ENCODE measurements at regions not wholly inside any gene's neighbourhood (a gene's known extent, or its start where the extent isn't known, plus 50 kb on each side); places are given as distances from the start of the nearest gene placed in this dataset.
A peak's percentile ranks its signal among the peaks of the same experiment; 100 is the strongest.

DNA sequence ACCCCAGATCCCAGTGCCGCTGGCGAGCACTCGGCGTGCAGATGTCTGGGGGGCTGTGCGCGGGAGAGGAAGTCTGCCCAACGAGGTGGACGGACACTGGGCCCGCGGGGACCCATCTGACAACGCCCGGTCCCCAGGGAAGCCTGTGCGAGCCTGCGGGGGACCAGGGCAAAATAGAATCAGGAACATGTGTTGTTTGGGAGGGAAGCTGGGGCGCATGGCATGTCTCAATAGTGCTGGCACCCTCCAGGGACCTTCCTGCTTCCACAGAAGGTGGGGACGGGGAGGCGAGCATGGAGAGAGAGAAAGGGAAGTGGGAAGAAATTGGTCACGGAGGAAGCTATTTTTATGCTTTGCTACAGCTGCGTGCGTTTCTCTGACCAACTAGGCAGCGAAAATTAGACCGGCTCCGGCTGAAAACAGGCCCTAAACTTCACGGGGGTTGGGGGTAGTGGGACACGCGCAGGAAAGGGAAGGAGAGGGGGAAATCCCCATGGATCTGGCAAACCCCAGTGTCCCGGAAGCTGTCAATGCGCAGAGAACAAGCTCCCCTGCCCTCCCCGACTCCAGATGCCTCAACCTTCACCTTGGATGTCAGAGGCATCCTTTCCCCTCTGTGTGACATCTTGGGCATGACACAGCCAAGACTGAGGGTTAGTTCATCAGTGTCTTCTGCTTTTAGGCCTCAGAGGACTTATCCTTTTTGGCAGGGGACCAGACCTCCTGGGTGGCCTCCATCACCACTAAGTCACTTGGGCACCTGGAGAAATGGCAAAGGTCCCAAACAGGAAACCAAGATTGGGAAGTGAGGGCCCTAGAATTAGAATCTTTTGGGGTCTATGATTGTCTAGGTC lies 169.8 kb upstream of the BCOR start:
- peak; percentile 39 for DNase-seq (ENCODE audit: extremely low read depth, insufficient read length)
- Histone ChIP-seq H3K36me3 (ENCODE audit: control insufficient read depth, insufficient read depth, low read length) (no peaks in the 10 kb centered on the region), H3K27me3 (replicated peaks; ENCODE audit: control insufficient read depth, insufficient read depth, low read length) (no peaks in the 10 kb centered on the region), H3K4me3 (replicated peaks; ENCODE audit: low read depth, low read length) (peak overlapping the region; percentile 57)
- TF ChIP-seq, protein P1, sequence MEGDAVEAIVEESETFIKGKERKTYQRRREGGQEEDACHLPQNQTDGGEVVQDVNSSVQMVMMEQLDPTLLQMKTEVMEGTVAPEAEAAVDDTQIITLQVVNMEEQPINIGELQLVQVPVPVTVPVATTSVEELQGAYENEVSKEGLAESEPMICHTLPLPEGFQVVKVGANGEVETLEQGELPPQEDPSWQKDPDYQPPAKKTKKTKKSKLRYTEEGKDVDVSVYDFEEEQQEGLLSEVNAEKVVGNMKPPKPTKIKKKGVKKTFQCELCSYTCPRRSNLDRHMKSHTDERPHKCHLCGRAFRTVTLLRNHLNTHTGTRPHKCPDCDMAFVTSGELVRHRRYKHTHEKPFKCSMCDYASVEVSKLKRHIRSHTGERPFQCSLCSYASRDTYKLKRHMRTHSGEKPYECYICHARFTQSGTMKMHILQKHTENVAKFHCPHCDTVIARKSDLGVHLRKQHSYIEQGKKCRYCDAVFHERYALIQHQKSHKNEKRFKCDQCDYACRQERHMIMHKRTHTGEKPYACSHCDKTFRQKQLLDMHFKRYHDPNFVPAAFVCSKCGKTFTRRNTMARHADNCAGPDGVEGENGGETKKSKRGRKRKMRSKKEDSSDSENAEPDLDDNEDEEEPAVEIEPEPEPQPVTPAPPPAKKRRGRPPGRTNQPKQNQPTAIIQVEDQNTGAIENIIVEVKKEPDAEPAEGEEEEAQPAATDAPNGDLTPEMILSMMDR (IDR thresholded peaks at IDR 0.05; ENCODE audit: insufficient read depth, low read length, poor library complexity, severe bottlenecking): no peak

- no peaks in the 10 kb centered on the region for H3K36me3 ChIP-seq (ENCODE audit: control insufficient read depth, insufficient read depth, low read length)
- H3K27me3 ChIP-seq (replicated peaks; ENCODE audit: control insufficient read depth, insufficient read depth, low read length): no peaks in the 10 kb centered on the region
- DNase-seq (ENCODE audit: extremely low read depth, insufficient read length): peak; percentile 59
- TF ChIP-seq, protein P1 (IDR thresholded peaks at IDR 0.05; ENCODE audit: insufficient read depth, low read length, poor library complexity, severe bottlenecking): peak; percentile 61
- peak overlapping the region; percentile 57 for H3K4me3 ChIP-seq (replicated peaks; ENCODE audit: low read depth, low read length)
Measured at GRCh38 chrX:40266490-40267333, 169.0 kb upstream of the BCOR start.

DNA sequence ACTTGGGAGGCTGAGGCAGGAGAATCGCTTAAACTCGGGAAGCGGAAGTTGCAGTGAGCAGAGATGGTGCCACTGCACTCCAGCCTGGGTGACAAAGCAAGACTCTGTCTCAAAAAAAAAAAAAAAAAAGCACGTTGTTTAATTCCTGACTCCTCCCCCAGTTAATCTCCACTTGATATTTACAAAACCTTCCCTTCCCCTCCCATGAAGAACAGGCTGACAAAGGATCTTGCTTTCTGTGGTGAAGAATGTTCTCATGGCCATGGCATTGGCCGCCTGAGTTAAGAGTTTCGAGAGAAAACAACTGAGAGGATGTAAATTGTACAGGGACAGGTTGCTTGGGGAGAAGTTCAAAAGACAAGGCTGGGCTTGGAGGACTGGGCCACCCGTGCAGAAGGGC lies 168.2 kb upstream of the BCOR start:
- Histone ChIP-seq H3K36me3 (ENCODE audit: control insufficient read depth, insufficient read depth, low read length) (no peaks in the 10 kb centered on the region), H3K4me3 (replicated peaks; ENCODE audit: low read depth, low read length) (no peak overlapping the region), H3K27me3 (replicated peaks; ENCODE audit: control insufficient read depth, insufficient read depth, low read length) (no peaks in the 10 kb centered on the region)
- DNase-seq (ENCODE audit: extremely low read depth, insufficient read length): no peak
- TF ChIP-seq, protein P1 (IDR thresholded peaks at IDR 0.05; ENCODE audit: insufficient read depth, low read length, poor library complexity, severe bottlenecking): no peak

DNA sequence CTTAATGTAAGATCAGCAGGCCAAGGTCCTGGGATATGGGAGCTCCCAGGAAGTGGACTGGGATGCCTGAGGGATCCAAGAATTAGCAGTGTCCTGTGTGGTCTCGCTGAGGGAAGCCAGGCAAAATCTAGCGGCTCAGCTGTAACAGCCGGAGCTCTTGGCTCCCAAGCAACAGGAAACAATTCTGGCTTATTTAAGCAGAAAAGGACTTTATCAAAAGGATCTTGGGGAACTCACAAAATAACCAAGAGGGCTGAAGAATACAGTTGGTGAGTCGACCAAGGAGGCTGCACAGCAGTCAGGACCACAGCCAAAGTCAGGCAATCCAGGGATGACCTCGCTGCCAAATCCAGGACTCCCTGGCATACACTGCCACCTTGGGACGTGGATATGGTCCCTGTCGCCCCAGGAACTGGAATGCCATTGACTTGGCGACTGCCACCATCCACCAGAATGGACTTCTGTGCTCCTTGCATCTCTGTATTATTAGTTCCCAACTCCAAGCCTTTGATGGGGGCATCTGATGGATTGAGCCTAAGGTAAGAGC lies 165.3 kb upstream of the BCOR start:
- no peak overlapping the region for H3K4me3 ChIP-seq (replicated peaks; ENCODE audit: low read depth, low read length)
- TF ChIP-seq, protein P1 (IDR thresholded peaks at IDR 0.05; ENCODE audit: insufficient read depth, low read length, poor library complexity, severe bottlenecking): no peak

GRCh38 chrX:40262157-40263013 lies 164.6 kb upstream of the BCOR start:
- no peak overlapping the region for H3K4me3 ChIP-seq (replicated peaks; ENCODE audit: low read depth, low read length)
- H3K36me3 ChIP-seq (ENCODE audit: control insufficient read depth, insufficient read depth, low read length): no peaks in the 10 kb centered on the region
- no peaks in the 10 kb centered on the region for H3K27me3 ChIP-seq (replicated peaks; ENCODE audit: control insufficient read depth, insufficient read depth, low read length)
- TF ChIP-seq, protein P1 (IDR thresholded peaks at IDR 0.05; ENCODE audit: insufficient read depth, low read length, poor library complexity, severe bottlenecking): no peak
- no peak for DNase-seq (ENCODE audit: extremely low read depth, insufficient read length)

More for the DNA sequence above, 165.3 kb upstream of the BCOR start:
- Histone ChIP-seq H3K27me3 (replicated peaks; ENCODE audit: control insufficient read depth, insufficient read depth, low read length) (no peaks in the 10 kb centered on the region), H3K36me3 (ENCODE audit: control insufficient read depth, insufficient read depth, low read length) (no peaks in the 10 kb centered on the region)
- DNase-seq (ENCODE audit: extremely low read depth, insufficient read length): no peak

Data from GM06990 (cell line).